ENCODE measurements at regions not wholly inside any gene's neighbourhood (a gene's known extent, or its start where the extent isn't known, plus 50 kb on each side); places are given as distances from the start of the nearest gene placed in this dataset.
A peak's percentile ranks its signal among the peaks of the same experiment; 100 is the strongest.

DNA sequence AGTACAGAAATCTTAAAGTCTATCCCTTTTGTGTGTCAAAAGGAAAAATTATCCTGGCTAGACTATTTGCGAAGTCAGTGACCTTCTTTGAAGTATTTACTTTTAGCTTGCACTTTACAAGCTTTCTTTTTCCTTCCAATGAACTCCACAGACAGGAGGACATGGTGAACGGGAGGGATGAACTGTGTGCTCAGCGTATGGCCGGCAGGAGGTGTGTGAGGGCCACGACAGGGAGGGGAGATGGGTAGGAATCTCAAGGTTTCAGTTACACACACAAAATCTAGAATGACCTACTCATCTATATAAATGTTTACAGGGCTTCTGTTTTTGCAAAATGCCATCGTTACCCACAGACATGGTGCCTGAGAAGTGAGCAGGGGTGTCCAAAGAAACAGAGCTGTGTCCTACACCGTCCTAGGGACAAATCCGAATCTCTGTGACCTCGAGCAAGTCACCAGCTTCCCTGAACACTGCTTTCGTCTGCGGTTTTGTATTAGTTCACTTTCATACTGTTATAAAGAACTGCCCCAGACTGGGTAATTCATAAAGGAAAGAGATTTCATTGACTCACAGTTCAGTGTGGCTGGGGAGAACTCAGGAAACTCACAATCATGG, 537.2 kb downstream of the LIG4 start:
- no peak overlapping the region for H3K4me3 ChIP-seq (ENCODE audit: control insufficient read depth, low read depth, low read length)
- no peak for DNase-seq (ENCODE audit: low read depth)
- TF ChIP-seq, protein P1, sequence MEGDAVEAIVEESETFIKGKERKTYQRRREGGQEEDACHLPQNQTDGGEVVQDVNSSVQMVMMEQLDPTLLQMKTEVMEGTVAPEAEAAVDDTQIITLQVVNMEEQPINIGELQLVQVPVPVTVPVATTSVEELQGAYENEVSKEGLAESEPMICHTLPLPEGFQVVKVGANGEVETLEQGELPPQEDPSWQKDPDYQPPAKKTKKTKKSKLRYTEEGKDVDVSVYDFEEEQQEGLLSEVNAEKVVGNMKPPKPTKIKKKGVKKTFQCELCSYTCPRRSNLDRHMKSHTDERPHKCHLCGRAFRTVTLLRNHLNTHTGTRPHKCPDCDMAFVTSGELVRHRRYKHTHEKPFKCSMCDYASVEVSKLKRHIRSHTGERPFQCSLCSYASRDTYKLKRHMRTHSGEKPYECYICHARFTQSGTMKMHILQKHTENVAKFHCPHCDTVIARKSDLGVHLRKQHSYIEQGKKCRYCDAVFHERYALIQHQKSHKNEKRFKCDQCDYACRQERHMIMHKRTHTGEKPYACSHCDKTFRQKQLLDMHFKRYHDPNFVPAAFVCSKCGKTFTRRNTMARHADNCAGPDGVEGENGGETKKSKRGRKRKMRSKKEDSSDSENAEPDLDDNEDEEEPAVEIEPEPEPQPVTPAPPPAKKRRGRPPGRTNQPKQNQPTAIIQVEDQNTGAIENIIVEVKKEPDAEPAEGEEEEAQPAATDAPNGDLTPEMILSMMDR (conservative IDR thresholded peaks at IDR 0.05; ENCODE audit: control insufficient read depth, insufficient read depth, low read depth, low read length), result no peak

DNA sequence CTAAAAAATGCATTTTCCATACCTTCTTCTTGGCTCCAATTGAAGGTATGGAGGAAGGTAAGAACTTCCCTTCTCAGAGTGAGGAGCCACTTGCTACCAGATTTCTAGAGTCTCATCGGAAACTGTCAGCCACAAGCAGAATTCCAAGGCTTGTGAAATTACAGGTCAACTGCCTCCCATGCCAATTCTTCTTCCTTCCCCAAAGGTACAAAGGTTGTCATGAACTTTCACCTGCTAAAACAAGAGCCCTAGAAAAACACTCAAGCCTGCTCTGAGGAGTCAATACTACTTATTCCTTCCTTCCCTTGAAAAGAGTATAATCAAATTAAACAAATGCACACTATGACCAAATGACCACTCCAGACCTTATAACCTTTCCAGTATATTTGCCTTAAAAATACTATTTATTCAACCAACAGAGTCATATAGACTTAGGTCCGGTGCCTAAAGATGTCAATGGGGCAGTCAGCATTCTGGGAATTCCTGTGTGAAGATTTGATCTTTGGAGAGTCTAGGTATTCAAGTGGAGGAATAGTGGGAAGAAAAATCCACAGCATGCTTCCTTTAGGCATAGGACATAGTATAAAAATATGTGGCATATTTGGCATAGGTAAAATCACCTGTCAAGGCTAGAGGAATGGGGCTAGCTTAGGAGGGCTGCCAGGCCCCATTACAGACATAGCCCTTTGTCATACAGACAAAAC, 539.3 kb downstream of the LIG4 start:
- no peak overlapping the region for H3K4me3 ChIP-seq (ENCODE audit: control insufficient read depth, low read depth, low read length)
- no peak for DNase-seq (ENCODE audit: low read depth)
- TF ChIP-seq, protein P1 (conservative IDR thresholded peaks at IDR 0.05; ENCODE audit: control insufficient read depth, insufficient read depth, low read depth, low read length), result no peak

DNA sequence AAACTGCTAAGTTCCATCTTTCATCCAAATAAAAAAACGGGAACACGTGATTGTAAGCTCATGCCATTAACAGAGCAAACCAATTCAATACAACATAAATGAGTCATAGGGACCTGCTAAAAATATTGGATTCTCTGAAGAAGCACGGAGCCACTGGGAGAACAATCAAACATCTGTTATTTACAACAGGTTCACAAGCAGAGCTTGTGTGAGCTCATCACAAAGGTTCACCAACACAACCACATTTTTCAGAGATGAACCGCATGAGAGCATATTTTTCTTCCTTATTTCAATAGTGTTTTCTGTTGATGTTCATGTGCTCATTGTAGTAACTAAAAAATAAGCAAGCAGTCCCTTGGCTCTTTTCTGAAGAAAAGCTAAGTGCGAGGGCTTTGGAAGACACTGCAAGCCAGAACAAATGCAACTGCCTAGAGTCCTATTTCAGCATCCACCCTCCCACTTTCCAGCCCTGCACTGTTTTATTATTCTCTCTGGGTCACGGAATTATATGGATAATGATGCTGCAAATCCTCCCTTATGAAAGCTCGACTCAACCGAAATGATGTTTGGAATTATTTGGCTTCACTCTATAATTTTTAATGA, 545.8 kb downstream of the LIG4 start:
- no peak overlapping the region for H3K4me3 ChIP-seq (ENCODE audit: control insufficient read depth, low read depth, low read length)
- TF ChIP-seq, protein P1 (conservative IDR thresholded peaks at IDR 0.05; ENCODE audit: control insufficient read depth, insufficient read depth, low read depth, low read length), result no peak

DNA sequence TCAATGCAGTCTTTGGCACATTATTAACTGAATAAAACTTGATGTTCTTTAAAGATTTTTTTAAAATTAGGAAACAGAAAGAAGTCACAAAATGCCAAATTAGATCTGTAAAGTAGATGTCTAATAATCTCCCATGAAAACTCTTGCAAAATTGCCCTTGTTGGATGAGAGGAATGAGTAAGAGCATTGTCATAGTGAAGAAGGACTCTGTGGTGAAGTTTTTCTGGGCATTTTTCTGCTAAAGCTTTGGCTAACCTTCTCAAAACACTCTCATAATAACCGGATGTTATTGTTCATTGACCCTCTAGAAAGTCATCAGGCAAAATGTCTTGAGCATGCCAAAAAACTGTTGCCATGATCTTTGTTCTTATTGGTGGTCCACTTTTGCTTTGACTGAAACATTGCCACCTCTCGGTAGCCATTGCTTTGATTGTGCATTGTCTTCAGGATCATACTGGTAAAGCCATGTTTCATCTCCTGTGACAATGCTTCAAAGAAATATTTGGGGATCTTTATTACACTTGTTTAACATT, 549.3 kb downstream of the LIG4 start:
- H3K4me3 ChIP-seq (ENCODE audit: control insufficient read depth, low read depth, low read length), result no peak overlapping the region
- peak; percentile 5 for DNase-seq (ENCODE audit: low read depth)
- TF ChIP-seq, protein P1 (conservative IDR thresholded peaks at IDR 0.05; ENCODE audit: control insufficient read depth, insufficient read depth, low read depth, low read length), result no peak

More for the DNA sequence above, 545.8 kb downstream of the LIG4 start:
- peak; percentile 49 for DNase-seq (ENCODE audit: low read depth)

DNA sequence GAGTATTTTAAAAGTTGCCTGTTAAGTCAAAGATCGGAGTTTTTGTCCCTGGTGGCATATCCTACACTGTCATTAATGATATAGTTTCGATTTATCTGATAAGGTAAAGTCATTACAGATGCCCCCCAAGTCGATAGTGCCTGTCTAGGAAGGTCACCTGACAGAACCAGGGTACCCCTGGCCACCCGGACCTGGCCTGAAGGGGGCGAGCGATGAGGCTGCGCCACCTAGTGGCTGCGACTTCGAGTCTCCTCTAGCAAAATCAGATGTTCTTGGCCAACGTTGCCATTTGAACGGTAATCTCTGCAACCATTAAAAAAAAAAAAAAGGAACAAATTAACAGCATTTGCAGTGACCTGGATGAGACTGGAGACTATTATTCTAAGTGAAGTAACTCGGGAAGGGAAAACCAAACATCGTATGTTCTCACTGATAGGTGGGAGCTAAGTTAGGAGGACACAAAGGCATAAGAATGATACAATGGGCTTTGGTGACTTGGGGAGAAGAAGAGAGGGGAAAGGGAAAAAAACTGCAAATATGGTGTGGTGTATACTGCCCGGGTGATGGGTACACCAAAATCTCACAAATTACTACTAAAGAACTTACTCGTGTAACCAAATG, 565.1 kb downstream of the LIG4 start:
- TF ChIP-seq, protein P1 (conservative IDR thresholded peaks at IDR 0.05; ENCODE audit: control insufficient read depth, insufficient read depth, low read depth, low read length), result peak; percentile 77
- DNase-seq (ENCODE audit: low read depth), result peak; percentile 44

DNA sequence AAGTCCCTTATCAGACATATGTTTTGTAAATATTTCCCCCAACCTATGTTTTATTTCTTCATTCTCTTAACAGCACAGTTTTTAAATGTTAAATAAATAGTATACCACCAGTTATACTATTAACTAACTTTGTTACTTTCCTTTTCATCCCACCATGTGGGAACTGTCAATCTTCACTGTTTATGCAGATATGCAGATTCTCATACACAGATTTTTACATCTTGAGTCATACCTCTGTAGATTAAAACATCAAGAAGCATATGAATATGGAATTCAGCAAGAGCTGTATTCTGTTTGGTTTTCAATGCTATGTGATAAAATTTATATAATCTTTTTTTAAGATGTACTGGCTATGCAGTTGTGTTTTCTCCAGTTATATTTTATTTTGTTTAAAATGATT, 566.3 kb downstream of the LIG4 start:
- no peak for DNase-seq (ENCODE audit: low read depth)
- H3K4me3 ChIP-seq (ENCODE audit: control insufficient read depth, low read depth, low read length), result no peak overlapping the region
- TF ChIP-seq, protein P1 (conservative IDR thresholded peaks at IDR 0.05; ENCODE audit: control insufficient read depth, insufficient read depth, low read depth, low read length), result no peak

More for the DNA sequence above, 565.1 kb downstream of the LIG4 start:
- H3K4me3 ChIP-seq (ENCODE audit: control insufficient read depth, low read depth, low read length), result no peak overlapping the region

All from fibroblast of mammary gland (primary cell).